ENCODE measurements at regions not wholly inside any gene's neighbourhood (a gene's known extent, or its start where the extent isn't known, plus 50 kb on each side); places are given as distances from the start of the nearest gene placed in this dataset.

Small RNAs in the stretch of these regions (small RNA-seq; reads per million reads assigned to genes)
- 0 reads per million in 6 experiments for gene MIR548AB
- 0 reads per million in 6 experiments for gene NDUFA4P2
- 0 reads per million in 6 experiments for gene RNU1-43P
- gene RNU6-461P = 0 reads per million in 6 experiments
- gene TUBBP11 = 0 reads per million in 6 experiments

Measured in A549 (cell line).